GM21447 (cell line): ENCODE measurements at regions not wholly inside any gene's neighbourhood (a gene's known extent, or its start where the extent isn't known, plus 50 kb on each side); places are given as distances from the start of the nearest gene placed in this dataset.
"Not testable (repeated sequence)": the region's sequence is repeated elsewhere in the genome, so short reads cannot be mapped to it uniquely, and the experiment has no call there.

Experiments used
- ATAC-seq: cut with Tn5 transposase; IDR thresholded peaks from one replicate; pipeline ENCODE4 v1.9.1; 2021; ENCODE audit not compliant: unreplicated experiment

GRCh38 chr2:129504646-129505045, 474.8 kb upstream of the RAB6C start:
- ATAC-seq: no peak

GRCh38 chr2:129518937-129519336, 460.5 kb upstream of the RAB6C start:
- ATAC-seq: no peak

DNA sequence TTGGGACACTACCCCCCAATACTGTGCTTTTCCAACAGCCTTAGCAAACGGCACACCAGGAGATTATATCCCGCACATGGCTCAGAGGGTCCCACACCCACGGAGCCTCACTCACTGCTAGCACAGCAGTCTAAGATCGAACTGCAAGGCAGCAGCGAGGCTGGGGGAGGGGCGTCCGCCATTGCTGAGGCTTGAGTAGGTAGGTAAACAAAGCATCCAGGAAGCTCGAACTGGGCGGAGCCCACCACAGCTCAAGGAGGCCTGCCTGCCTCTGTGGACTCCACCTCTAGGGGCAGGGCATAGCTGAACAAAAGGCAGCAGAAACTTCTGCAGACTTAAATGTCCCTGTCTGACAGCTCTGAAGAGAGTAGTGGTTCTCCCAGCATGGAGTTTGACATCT, 447.3 kb upstream of the RAB6C start:
- not testable (repeated sequence) for ATAC-seq

DNA sequence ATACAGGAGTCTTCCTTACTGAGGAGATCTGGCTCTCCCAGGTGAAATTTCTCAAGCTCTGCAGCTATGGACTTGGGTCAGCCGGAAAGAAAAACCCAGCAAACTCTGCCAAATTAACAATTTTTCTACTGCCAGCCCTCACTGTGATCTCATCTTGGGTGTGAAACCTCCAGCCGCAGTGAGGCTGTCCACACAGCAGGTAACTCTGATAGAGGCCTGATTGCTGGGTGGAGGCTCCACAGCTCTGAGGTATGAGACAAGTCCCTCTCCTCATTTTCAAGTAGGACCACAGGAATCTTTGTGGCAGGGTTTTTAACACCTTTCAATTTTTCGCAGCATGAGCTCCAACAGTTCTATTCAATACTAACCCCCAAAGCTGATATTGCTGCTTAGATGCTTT, 430.6 kb upstream of the RAB6C start:
- ATAC-seq: no peak

DNA sequence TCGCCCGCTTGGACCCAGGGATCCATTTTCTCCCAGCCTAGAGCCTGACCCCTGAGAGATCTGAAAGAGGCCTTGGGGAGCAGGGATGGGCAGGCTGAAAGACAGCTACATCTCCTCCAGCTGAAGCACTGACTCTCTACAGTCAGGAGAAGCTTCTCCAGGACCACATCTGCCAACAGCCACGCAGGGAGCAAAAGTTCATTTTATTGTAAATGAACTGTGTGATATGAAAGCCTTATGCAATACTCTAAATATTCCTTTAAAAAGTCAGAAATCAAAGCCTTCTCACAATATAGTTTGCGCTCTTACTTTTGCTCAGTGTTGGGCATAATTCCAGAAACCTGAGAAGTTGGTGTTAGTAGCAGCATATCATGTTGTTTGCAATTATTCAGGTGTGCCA, 428.9 kb upstream of the RAB6C start:
- no peak for ATAC-seq

DNA sequence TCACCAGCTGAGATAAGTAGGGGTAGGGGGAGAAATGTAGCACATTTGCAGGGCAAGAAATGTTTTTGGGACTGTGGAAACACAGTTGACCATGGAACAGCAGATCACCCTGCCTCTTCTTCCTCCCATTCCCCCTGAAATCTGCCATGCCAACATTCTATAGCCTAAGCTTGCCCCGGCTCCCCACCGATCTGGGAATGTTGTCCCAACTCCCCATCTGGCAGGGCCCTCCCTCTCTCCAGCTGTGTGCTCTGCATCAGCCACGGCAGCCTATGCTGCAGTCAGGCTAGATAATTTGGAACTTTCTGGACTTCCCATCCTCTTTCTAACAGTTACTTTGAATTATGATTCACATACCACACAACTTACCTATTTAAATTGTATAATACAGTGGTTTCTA, 425.1 kb upstream of the RAB6C start:
- no peak for ATAC-seq

DNA sequence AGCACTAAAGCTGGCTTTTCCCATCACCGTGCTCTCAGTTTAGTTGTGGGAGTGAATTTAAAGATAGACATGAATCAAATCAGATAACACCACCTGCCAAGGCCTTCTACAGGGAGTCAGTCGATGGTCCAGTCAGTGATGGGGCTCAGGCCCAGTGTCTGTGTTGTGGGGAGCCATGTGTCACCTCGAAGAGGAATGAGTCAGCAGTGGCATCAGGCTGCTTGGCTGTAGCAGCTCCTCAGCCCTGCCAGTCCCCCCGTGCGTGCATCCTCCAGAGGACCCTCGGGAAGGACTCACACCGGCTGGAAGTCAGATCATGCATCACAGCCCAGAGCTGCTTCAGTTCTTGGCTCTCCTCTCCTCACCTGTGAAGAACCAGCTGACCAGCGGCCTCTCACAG, 420.4 kb upstream of the RAB6C start:
- ATAC-seq: no peak

GRCh38 chr2:129565551-129566109, 413.8 kb upstream of the RAB6C start:
- ATAC-seq: no peak

GRCh38 chr2:129570812-129571211, 408.7 kb upstream of the RAB6C start:
- ATAC-seq: not testable (repeated sequence)

- ATAC-seq: no peak
These were observed 404.0 kb upstream of the RAB6C start for GRCh38 chr2:129575431-129575830.

GRCh38 chr2:129575880-129576279, 403.6 kb upstream of the RAB6C start:
- no peak for ATAC-seq

DNA sequence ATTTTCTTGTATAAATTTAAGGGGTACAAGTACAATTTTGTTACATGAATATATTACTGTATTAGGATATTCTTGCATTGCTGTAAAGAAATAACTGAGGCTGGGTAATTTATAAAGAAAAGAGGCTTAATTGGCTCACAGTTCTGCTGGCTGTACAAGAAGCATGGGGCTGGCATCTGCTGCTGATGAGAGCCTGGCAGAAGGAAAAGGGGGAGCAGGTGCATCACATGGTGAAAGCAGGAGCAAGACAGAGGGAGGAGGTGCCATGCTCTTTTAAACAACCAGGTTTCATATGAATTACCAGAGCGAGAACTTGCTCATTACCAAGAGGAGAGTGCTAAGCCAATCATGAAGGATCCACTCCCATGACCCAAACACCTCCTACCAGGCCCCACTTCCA, 399.5 kb upstream of the RAB6C start:
- no peak for ATAC-seq

GRCh38 chr2:129585760-129586159, 393.7 kb upstream of the RAB6C start:
- ATAC-seq: no peak

- ATAC-seq: no peak
These were observed 391.9 kb upstream of the RAB6C start for GRCh38 chr2:129587426-129588064.

DNA sequence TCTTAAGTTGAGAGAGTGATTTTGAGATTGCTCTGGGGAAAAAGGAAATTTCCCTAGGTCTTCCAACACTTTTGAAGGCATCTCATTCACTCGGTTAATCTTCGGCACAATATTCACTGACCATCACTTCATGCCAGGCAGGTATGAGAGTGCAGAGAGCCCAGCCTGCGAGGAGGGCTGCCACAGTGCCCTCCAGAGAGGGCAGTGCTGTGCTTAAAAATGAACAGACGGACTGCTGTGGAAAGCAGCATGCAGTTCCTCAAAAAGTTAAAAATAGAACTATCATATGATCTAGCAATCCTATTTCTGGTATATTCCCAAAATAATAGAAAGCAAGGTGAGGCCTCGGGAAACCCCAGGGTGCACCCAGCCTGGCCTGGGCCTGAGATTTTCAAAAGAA, 374.9 kb upstream of the RAB6C start:
- no peak for ATAC-seq

- no peak for ATAC-seq
These were observed 373.8 kb upstream of the RAB6C start for GRCh38 chr2:129605646-129606045.

DNA sequence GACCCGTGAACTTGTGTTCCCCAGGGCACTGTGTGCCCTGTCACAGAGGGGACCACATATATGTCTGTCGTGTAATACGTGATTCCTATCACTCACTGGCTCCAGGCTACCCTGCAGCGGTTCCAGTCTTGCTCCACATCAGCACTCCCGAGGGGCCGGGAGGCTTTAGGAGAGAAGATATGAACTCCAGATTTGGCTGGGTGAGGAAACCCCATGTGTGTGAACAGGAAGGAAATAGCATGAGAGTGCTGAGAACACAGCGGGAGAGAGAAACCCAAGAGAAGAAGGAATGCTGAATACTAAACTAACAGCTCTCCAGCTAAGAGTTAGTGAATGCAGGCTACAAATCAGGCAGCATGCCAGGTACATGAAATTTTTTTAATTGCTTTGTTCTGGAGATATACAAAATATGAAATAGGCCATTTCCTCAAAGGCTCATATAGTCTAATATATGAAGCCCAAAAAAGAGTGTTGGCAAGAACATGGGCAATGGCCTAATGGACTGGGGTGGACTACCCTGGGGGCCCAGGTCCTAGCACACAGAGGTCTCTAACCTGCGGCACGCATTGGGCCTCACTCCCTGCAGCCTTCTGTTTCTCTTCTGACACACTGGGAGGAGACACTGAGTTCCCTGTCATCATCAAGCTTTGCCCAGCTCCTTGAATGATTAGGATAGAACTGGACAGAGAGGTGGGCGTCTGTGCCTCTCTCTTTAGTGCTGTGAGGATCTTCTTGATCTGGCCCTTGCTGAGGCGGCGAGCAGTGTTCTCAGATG, 372.8 kb upstream of the RAB6C start:
- ATAC-seq: no peak

- no peak for ATAC-seq
These were observed 370.2 kb upstream of the RAB6C start for GRCh38 chr2:129609224-129609623.

DNA sequence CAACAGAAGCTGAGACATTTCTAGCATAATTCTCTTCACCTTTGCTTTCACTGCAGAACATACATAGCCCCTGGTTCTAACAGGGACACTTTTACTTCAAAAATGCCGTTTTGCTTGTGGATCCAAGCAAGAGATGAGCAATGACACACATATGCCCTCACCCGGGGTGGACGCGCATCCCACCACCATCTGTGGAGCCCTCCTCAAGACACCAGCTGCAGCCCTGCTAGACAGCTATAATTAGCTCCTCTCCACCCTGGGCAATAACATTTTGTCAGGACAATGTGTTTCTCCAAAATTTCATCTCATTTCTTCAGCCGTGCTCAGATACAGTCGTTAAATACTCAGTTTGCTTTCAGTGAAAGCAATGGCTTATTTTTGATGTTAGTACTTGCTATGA, 368.7 kb upstream of the RAB6C start:
- ATAC-seq: no peak

GRCh38 chr2:129611471-129611870, 368.0 kb upstream of the RAB6C start:
- no peak for ATAC-seq

DNA sequence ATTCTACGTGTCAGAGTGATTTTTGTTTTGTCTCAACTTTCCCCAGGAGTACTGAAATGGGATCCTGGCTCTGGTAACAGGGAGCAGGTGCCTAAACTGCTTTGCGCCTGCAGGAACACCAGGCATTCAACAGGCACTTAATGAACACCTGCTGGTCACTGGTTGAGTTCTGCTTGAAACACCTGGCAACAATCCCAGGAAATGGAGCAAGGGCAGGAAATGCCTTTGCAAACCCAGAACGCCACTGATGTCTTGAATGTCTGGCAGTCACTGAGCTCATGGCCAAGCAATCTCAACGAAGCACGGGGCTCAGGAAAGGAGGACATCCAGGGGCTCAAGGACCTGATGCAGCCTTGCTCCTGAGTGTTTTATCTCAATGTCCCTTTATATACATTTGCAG, 360.0 kb upstream of the RAB6C start:
- ATAC-seq: no peak

GRCh38 chr2:129620411-129620810, 359.1 kb upstream of the RAB6C start:
- ATAC-seq: no peak
